T-helper 1 cell treated with Interleukin-12 subunit alpha and Interleukin-12 subunit beta and Interleukin-4 antibody, amounts not matched to agents 30 μg/mL and 1 μg/mL, for 36 hours (primary cell): ENCODE measurements at regions not wholly inside any gene's neighbourhood (a gene's known extent, or its start where the extent isn't known, plus 50 kb on each side); places are given as distances from the start of the nearest gene placed in this dataset.
"Not testable (repeated sequence)": the region's sequence is repeated elsewhere in the genome, so short reads cannot be mapped to it uniquely, and the experiment has no call there.

Experiments used
- H3K27ac Mint-ChIP-seq: one replicate; pipeline ENCODE4 v1.8.0; 2021; ENCODE audit warnings: mild to moderate bottlenecking, mixed read lengths
- H3K27me3 Mint-ChIP-seq: one replicate; pipeline ENCODE4 v1.8.0; 2021; ENCODE audit warnings: low read depth, mixed read lengths
- H3K36me3 Mint-ChIP-seq: one replicate; pipeline ENCODE4 v1.8.0; 2021; ENCODE audit warnings: low read depth, mixed read lengths
- H3K4me1 Mint-ChIP-seq: one replicate; pipeline ENCODE4 v1.8.0; 2021; ENCODE audit warnings: low read depth, mixed read lengths
- H3K4me3 Mint-ChIP-seq: one replicate; pipeline ENCODE4 v1.8.0; 2021; ENCODE audit warnings: mild to moderate bottlenecking, moderate library complexity, mixed read lengths
- H3K9me3 Mint-ChIP-seq: one replicate; pipeline ENCODE4 v1.8.0; 2021; ENCODE audit warnings: mixed read lengths

- H3K27ac Mint-ChIP-seq, result no peak overlapping the region
- no peaks in the 10 kb centered on the region for H3K36me3 Mint-ChIP-seq
- H3K4me3 Mint-ChIP-seq, result no peak overlapping the region
- H3K4me1 Mint-ChIP-seq, result no peaks in the 10 kb centered on the region
- peaks cover 8% of the 10 kb centered on the region for H3K9me3 Mint-ChIP-seq
- no peaks in the 10 kb centered on the region for H3K27me3 Mint-ChIP-seq
These were observed 427.0 kb upstream of the SPTLC3 start for GRCh38 chr20:12581644-12582289.

GRCh38 chr20:12582710-12583109, 426.1 kb upstream of the SPTLC3 start:
- not testable (repeated sequence) for H3K9me3 Mint-ChIP-seq, H3K4me1 Mint-ChIP-seq, H3K27me3 Mint-ChIP-seq, H3K36me3 Mint-ChIP-seq, H3K4me3 Mint-ChIP-seq, H3K27ac Mint-ChIP-seq

DNA sequence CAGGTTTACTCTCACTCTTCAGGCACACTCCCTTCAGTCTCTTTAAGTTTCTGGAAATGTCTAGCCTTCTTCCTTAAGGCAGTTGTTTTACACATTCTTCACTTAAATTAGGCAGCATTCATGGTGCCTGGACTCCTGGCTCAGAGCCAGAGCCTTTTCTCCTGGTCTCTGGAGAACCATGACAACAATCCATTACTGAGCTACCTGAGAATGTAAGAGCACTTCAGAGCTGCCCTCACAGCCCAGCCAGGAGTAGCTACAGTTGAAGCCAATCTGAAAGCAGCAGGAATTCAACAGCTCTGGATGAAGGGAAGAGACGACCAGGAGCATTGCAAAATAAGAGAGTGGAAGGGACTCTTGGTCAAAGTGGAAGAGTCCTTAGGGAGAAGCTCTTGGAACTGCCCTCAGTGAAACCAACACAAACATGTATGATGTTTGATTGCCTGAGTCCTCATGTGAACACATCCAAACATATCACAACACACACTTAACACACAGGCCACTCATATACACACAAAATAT, 416.8 kb upstream of the SPTLC3 start:
- Mint-ChIP-seq H3K36me3 (no peaks in the 10 kb centered on the region), H3K4me1 (no peaks in the 10 kb centered on the region), H3K27me3 (no peaks in the 10 kb centered on the region), H3K27ac (no peak overlapping the region), H3K9me3 (peaks cover 8% of the 10 kb centered on the region), H3K4me3 (no peak overlapping the region)

DNA sequence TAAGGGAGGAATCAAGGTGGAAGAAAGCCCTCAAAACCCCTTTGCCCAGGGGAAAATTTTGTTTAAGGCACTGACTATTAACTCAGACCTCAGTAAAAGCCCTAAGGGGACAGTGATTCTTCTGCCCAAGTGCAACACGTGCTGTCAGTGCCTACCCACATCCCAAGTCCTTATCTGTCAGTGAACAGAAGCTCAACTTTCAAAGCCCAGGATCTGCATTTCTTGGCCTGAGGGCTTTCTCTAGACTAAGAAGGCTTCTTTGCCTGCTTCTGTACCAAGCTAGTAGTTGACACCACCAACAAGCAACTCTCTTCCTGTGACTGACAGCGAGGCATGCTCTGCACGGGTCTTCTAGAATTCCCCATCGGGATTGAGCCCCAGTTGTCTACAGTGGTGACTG, 416.0 kb upstream of the SPTLC3 start:
- peaks cover 8% of the 10 kb centered on the region for H3K9me3 Mint-ChIP-seq
- no peak overlapping the region for H3K27ac Mint-ChIP-seq
- no peaks in the 10 kb centered on the region for H3K4me1 Mint-ChIP-seq
- H3K36me3 Mint-ChIP-seq, result no peaks in the 10 kb centered on the region
- no peaks in the 10 kb centered on the region for H3K27me3 Mint-ChIP-seq
- no peak overlapping the region for H3K4me3 Mint-ChIP-seq

GRCh38 chr20:12593342-12593873, 415.4 kb upstream of the SPTLC3 start:
- no peak overlapping the region for H3K4me3 Mint-ChIP-seq
- no peaks in the 10 kb centered on the region for H3K27me3 Mint-ChIP-seq
- H3K4me1 Mint-ChIP-seq, result no peaks in the 10 kb centered on the region
- H3K27ac Mint-ChIP-seq, result no peak overlapping the region
- H3K36me3 Mint-ChIP-seq, result no peaks in the 10 kb centered on the region
- H3K9me3 Mint-ChIP-seq, result peaks cover 8% of the 10 kb centered on the region

- Mint-ChIP-seq H3K4me1 (no peaks in the 10 kb centered on the region), H3K36me3 (no peaks in the 10 kb centered on the region), H3K27ac (no peak overlapping the region), H3K4me3 (no peak overlapping the region), H3K9me3 (peaks cover 5% of the 10 kb centered on the region), H3K27me3 (no peaks in the 10 kb centered on the region)
These were observed 414.2 kb upstream of the SPTLC3 start for GRCh38 chr20:12594410-12595088.

- Mint-ChIP-seq H3K27me3 (no peaks in the 10 kb centered on the region), H3K36me3 (no peaks in the 10 kb centered on the region), H3K4me1 (no peaks in the 10 kb centered on the region), H3K27ac (no peak overlapping the region), H3K4me3 (no peak overlapping the region), H3K9me3 (peaks cover 7% of the 10 kb centered on the region)
These were observed 412.9 kb upstream of the SPTLC3 start for GRCh38 chr20:12595841-12596240.

GRCh38 chr20:12596863-12597262, 411.9 kb upstream of the SPTLC3 start:
- Mint-ChIP-seq H3K36me3 (no peaks in the 10 kb centered on the region), H3K27ac (no peak overlapping the region), H3K4me1 (no peaks in the 10 kb centered on the region), H3K9me3 (peaks cover 7% of the 10 kb centered on the region), H3K27me3 (no peaks in the 10 kb centered on the region), H3K4me3 (no peak overlapping the region)

GRCh38 chr20:12597551-12597950, 411.2 kb upstream of the SPTLC3 start:
- H3K36me3 Mint-ChIP-seq, result no peaks in the 10 kb centered on the region
- no peak overlapping the region for H3K27ac Mint-ChIP-seq
- H3K27me3 Mint-ChIP-seq, result no peaks in the 10 kb centered on the region
- peaks cover 7% of the 10 kb centered on the region for H3K9me3 Mint-ChIP-seq
- H3K4me3 Mint-ChIP-seq, result no peak overlapping the region
- H3K4me1 Mint-ChIP-seq, result no peaks in the 10 kb centered on the region

- Mint-ChIP-seq H3K27ac (no peak overlapping the region), H3K4me1 (no peaks in the 10 kb centered on the region), H3K9me3 (peaks cover 5% of the 10 kb centered on the region), H3K36me3 (no peaks in the 10 kb centered on the region), H3K27me3 (no peaks in the 10 kb centered on the region), H3K4me3 (no peak overlapping the region)
These were observed 409.9 kb upstream of the SPTLC3 start for GRCh38 chr20:12598894-12599293.

DNA sequence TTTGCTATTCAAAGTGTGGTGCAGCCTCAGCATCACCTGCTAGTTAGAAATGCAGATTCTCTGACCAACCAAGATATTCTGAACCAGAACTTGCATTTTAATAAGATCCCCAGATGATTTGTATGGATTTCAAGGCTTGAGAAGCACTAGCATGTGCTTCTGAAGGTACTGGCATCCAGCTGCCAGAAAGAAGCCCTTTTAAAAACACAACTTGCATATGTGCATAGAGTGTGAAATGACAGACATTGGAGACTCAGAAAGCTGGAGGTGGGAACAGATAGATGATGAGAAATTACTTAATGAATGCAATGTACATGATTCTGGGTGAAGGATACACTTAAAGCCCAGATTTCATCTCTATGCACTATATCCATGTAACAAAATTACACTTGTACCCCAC, 409.3 kb upstream of the SPTLC3 start:
- no peak overlapping the region for H3K4me3 Mint-ChIP-seq
- H3K9me3 Mint-ChIP-seq, result peaks cover 2% of the 10 kb centered on the region
- no peaks in the 10 kb centered on the region for H3K27me3 Mint-ChIP-seq
- H3K27ac Mint-ChIP-seq, result no peak overlapping the region
- H3K36me3 Mint-ChIP-seq, result no peaks in the 10 kb centered on the region
- no peaks in the 10 kb centered on the region for H3K4me1 Mint-ChIP-seq

- Mint-ChIP-seq H3K36me3 (no peaks in the 10 kb centered on the region), H3K9me3 (no peaks in the 10 kb centered on the region), H3K4me3 (no peak overlapping the region), H3K27ac (no peak overlapping the region), H3K27me3 (no peaks in the 10 kb centered on the region), H3K4me1 (no peaks in the 10 kb centered on the region)
These were observed 403.0 kb upstream of the SPTLC3 start for GRCh38 chr20:12605751-12606150.

DNA sequence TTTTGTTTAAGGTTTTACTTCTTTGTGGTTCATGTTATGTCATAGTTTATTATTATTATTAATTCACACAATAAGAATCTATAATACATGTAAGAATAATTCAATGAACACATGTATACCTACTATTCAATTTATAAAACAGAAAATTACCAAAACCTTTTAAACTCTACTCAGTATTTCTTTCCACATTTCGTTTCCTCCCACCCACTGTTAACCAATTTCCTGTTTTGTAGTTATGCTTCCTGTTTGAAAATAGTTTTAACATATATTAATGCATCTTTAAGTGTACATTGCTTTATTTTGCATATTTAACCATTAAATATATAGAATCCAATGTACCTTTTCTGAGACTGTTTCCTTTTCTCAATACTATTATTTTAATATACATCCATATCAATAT, 397.9 kb upstream of the SPTLC3 start:
- Mint-ChIP-seq H3K4me1 (no peaks in the 10 kb centered on the region), H3K27ac (no peak overlapping the region), H3K4me3 (no peak overlapping the region), H3K36me3 (no peaks in the 10 kb centered on the region), H3K9me3 (peaks cover 6% of the 10 kb centered on the region), H3K27me3 (no peaks in the 10 kb centered on the region)

DNA sequence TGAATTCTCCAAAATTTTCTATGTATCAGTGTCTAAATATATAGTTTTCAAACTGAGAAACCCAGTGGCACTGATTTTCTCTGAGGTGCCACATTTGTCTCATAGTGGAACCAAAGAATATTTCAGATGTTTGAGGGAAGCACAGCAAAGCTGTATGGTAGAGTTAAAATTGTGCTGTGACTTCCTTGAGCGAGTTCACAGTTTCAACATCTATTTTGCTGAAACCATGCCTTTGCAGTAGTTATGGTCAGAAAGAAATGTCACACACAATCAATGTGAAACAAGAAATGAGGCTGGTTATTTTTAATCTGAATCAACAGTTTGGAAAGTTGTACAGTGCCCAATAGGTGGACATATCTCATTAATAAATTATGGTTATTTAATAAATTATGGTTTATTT, 394.0 kb upstream of the SPTLC3 start:
- Mint-ChIP-seq H3K4me1 (no peaks in the 10 kb centered on the region), H3K36me3 (no peaks in the 10 kb centered on the region), H3K27me3 (no peaks in the 10 kb centered on the region), H3K9me3 (peaks cover 13% of the 10 kb centered on the region), H3K27ac (no peak overlapping the region), H3K4me3 (no peak overlapping the region)

GRCh38 chr20:12617076-12617475, 391.7 kb upstream of the SPTLC3 start:
- H3K9me3 Mint-ChIP-seq, result peaks cover 14% of the 10 kb centered on the region

More at GRCh38 chr20:12617076-12617475, 391.7 kb upstream of the SPTLC3 start:
- Mint-ChIP-seq H3K36me3 (no peaks in the 10 kb centered on the region), H3K27ac (no peak overlapping the region), H3K4me3 (no peak overlapping the region), H3K4me1 (no peaks in the 10 kb centered on the region), H3K27me3 (no peaks in the 10 kb centered on the region)
